ENCODE measurements at regions not wholly inside any gene's neighbourhood (a gene's known extent, or its start where the extent isn't known, plus 50 kb on each side); places are given as distances from the start of the nearest gene placed in this dataset.

GRCh38 chr1:47593013-47593568, 155.2 kb downstream of the FOXD2 start:
- TF ChIP-seq CTCF (conservative IDR thresholded peaks at IDR 0.05; ENCODE audit: low read length) (no peak), EZH2phosphoT487 (IDR thresholded peaks at IDR 0.05; ENCODE audit: borderline replicate concordance) (no peak)

Measured in Loucy (cell line).